ENCODE measurements at regions not wholly inside any gene's neighbourhood (a gene's known extent, or its start where the extent isn't known, plus 50 kb on each side); places are given as distances from the start of the nearest gene placed in this dataset.

- Mint-ChIP-seq H3K4me1 (no peaks in the 10 kb centered on the region), H3K27ac (no peak overlapping the region), H3K27me3 (no peaks in the 10 kb centered on the region), H3K4me3 (no peak overlapping the region), H3K9me3 (ENCODE audit: insufficient read depth) (peaks cover 13% of the 10 kb centered on the region)
- TF ChIP-seq EZH2 (IDR thresholded peaks at IDR 0.05; ENCODE audit: borderline replicate concordance, insufficient read depth, low read depth, low read length, poor library complexity, severe bottlenecking): no peak
- Histone ChIP-seq H4K20me1 (ENCODE audit: control insufficient read depth, insufficient read depth, low read length, poor library complexity, severe bottlenecking) (no peaks in the 10 kb centered on the region), H3K9me3 (ENCODE audit: control extremely low read depth in 1 of 3, control insufficient read depth in 2 of 3, insufficient read depth in 1 of 3, low read length in 2 of 3) (no peaks in the 10 kb centered on the region), H3K4me1 (ENCODE audit: control insufficient read depth in 2 of 2, insufficient read depth in 2 of 2, low read length in 2 of 2) (no peaks in the 10 kb centered on the region), H2AFZ (ENCODE audit: insufficient read depth, low read depth, low read length, poor library complexity, severe bottlenecking) (no peak overlapping the region), H3K27me3 (replicated peaks in 1 of 4; ENCODE audit: control extremely low read depth in 1 of 4, control insufficient read depth in 3 of 4, insufficient read depth in 4 of 4, low read length in 3 of 4) (no peaks in the 10 kb centered on the region), H3K9ac (ENCODE audit: low read length) (no peak overlapping the region), H3K4me3 (ENCODE audit: control extremely low read depth in 1 of 5, extremely low read depth in 1 of 5, insufficient read depth in 1 of 5, low read depth in 2 of 5, low read length in 4 of 5) (no peak overlapping the region), H3K79me2 (ENCODE audit: control insufficient read depth, insufficient read depth, low read length) (no peaks in the 10 kb centered on the region), H3K27ac (ENCODE audit: low read length in 2 of 2) (no peak overlapping the region), H3K36me3 (replicated peaks in 1 of 2; ENCODE audit: control extremely low read depth in 1 of 2, control insufficient read depth in 1 of 2, extremely low read depth in 1 of 2, insufficient read depth in 2 of 2, low read length in 1 of 2) (no peaks in the 10 kb centered on the region), H3K4me2 (replicated peaks; ENCODE audit: low read depth, low read length, poor library complexity, severe bottlenecking) (no peak overlapping the region)
- DNase-seq: no peak
- no peak for ATAC-seq (ENCODE audit: low read depth)
- CTCF ChIA-PET: no interaction called here
- POLR2A ChIA-PET: no interaction called here
- intact Hi-C loops (cut with micrococcal nuclease): no loop called here
- no CpG with 5 or more reads among the region's 1 CpG for WGBS (ENCODE audit: insufficient coverage)
Measured at GRCh38 chr7:136783934-136784333, 84.5 kb upstream of the CHRM2 start.

- WGBS (ENCODE audit: insufficient coverage): 100% methylated on average over 1 of the region's 3 CpGs
- POLR2A ChIA-PET: no interaction called here
- intact Hi-C loops (cut with micrococcal nuclease): no loop called here
Measured at GRCh38 chr7:136741941-136742340, 126.5 kb upstream of the CHRM2 start.

More at GRCh38 chr7:136741941-136742340, 126.5 kb upstream of the CHRM2 start:
- TF ChIP-seq EZH2 (IDR thresholded peaks at IDR 0.05; ENCODE audit: borderline replicate concordance, insufficient read depth, low read depth, low read length, poor library complexity, severe bottlenecking): no peak
- no peak for TF ChIP-seq CTCF (IDR thresholded peaks at IDR 0.05)
- Mint-ChIP-seq H3K27ac (no peak overlapping the region), H3K4me3 (no peak overlapping the region), H3K9me3 (ENCODE audit: insufficient read depth) (peaks cover 10% of the 10 kb centered on the region), H3K27me3 (no peaks in the 10 kb centered on the region), H3K4me1 (no peaks in the 10 kb centered on the region)
- Histone ChIP-seq H3K9ac (ENCODE audit: low read length) (no peak overlapping the region), H3K4me2 (replicated peaks; ENCODE audit: low read depth, low read length, poor library complexity, severe bottlenecking) (no peak overlapping the region), H3K36me3 (replicated peaks in 1 of 2; ENCODE audit: control extremely low read depth in 1 of 2, control insufficient read depth in 1 of 2, extremely low read depth in 1 of 2, insufficient read depth in 2 of 2, low read length in 1 of 2) (no peaks in the 10 kb centered on the region), H3K27me3 (replicated peaks in 1 of 4; ENCODE audit: control extremely low read depth in 1 of 4, control insufficient read depth in 3 of 4, insufficient read depth in 4 of 4, low read length in 3 of 4) (no peaks in the 10 kb centered on the region), H3K9me3 (ENCODE audit: control extremely low read depth in 1 of 3, control insufficient read depth in 2 of 3, insufficient read depth in 1 of 3, low read length in 2 of 3) (peaks cover 0 to 4% (median 3%) of the 10 kb centered on the region in 3 donors), H3K4me1 (ENCODE audit: control insufficient read depth in 2 of 2, insufficient read depth in 2 of 2, low read length in 2 of 2) (no peaks in the 10 kb centered on the region), H3K27ac (ENCODE audit: low read length in 2 of 2) (no peak overlapping the region), H3K79me2 (ENCODE audit: control insufficient read depth, insufficient read depth, low read length) (no peaks in the 10 kb centered on the region), H2AFZ (ENCODE audit: insufficient read depth, low read depth, low read length, poor library complexity, severe bottlenecking) (no peak overlapping the region), H3K4me3 (ENCODE audit: control extremely low read depth in 1 of 5, extremely low read depth in 1 of 5, insufficient read depth in 1 of 5, low read depth in 2 of 5, low read length in 4 of 5) (no peak overlapping the region), H4K20me1 (ENCODE audit: control insufficient read depth, insufficient read depth, low read length, poor library complexity, severe bottlenecking) (no peaks in the 10 kb centered on the region)
- CTCF ChIA-PET: no interaction called here
- no peak for ATAC-seq (ENCODE audit: low read depth)
- no peak for DNase-seq

All from B cell (primary cell).